ENCODE measurements at regions not wholly inside any gene's neighbourhood (a gene's known extent, or its start where the extent isn't known, plus 50 kb on each side); places are given as distances from the start of the nearest gene placed in this dataset.

DNA sequence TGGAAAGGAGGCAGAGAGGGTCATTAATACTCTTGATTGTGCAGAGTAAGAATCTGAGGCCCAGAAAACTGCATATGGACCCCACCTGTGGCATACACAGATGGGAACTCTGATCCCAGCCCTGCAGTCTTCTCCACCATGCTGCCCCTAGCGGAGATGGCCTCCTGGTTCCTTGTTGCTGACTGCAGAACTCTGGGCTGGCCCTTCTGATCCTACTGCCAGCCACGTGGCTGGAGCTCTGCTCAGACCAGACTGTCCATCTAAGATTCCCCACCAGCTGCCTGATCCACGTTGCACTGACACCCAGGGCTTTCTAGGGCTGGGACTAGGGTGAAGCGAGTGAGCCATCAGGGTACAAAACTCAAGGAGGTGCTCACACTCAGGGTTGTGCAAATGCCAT is 245.7 kb upstream of the NR4A3 start:
- TF ChIP-seq EZH2 (IDR thresholded peaks at IDR 0.05; ENCODE audit: insufficient read depth, poor library complexity, severe bottlenecking) (no peak), EZH2phosphoT487 (IDR thresholded peaks at IDR 0.05; ENCODE audit: insufficient read depth, low read depth) (no peak)
